NT2/D1 (cell line): ENCODE measurements at regions not wholly inside any gene's neighbourhood (a gene's known extent, or its start where the extent isn't known, plus 50 kb on each side); places are given as distances from the start of the nearest gene placed in this dataset.
"Not testable (repeated sequence)": the region's sequence is repeated elsewhere in the genome, so short reads cannot be mapped to it uniquely, and the experiment has no call there.

Experiments
- SUZ12 ChIP-seq: IDR thresholded peaks from 2 replicates; pipeline ENCODE4 v1.6.1; 2011; ENCODE audit not compliant: insufficient read length, insufficient read depth; ENCODE audit errors: extremely low read depth
- YY1 ChIP-seq: IDR thresholded peaks from 2 replicates; pipeline ENCODE4 v1.6.1; 2011; ENCODE audit not compliant: insufficient read length, insufficient read depth
- ZNF274 ChIP-seq: IDR thresholded peaks from 2 replicates; pipeline ENCODE4 v1.6.1; 2011; ENCODE audit warnings: mild to moderate bottlenecking, low read depth, low read length

GRCh38 chr7:39796947-39797346, 153.1 kb upstream of the CDK13 start:
- TF ChIP-seq ZNF274, SUZ12, YY1: not testable (repeated sequence)
